ENCODE measurements at regions not wholly inside any gene's neighbourhood (a gene's known extent, or its start where the extent isn't known, plus 50 kb on each side); places are given as distances from the start of the nearest gene placed in this dataset.
"Not testable (repeated sequence)": the region's sequence is repeated elsewhere in the genome, so short reads cannot be mapped to it uniquely, and the experiment has no call there.

GRCh38 chr20:40890635-40891034, 138.0 kb upstream of the TOP1 start:
- no peak for DNase-seq (ENCODE audit: low read depth, low spot score)

- no peak for DNase-seq (ENCODE audit: low read depth, low spot score)
Measured at GRCh38 chr20:40891351-40891750, 137.3 kb upstream of the TOP1 start.

GRCh38 chr20:40892642-40893041, 136.0 kb upstream of the TOP1 start:
- no peak for DNase-seq (ENCODE audit: low read depth, low spot score)

- DNase-seq (ENCODE audit: low read depth, low spot score) = no peak
Measured at GRCh38 chr20:40893610-40894236, 134.9 kb upstream of the TOP1 start.

- no peak for DNase-seq (ENCODE audit: low read depth, low spot score)
Measured at GRCh38 chr20:40894237-40894630, 134.4 kb upstream of the TOP1 start.

- DNase-seq (ENCODE audit: low read depth, low spot score) = no peak
Measured at GRCh38 chr20:40895182-40895581, 133.4 kb upstream of the TOP1 start.

- DNase-seq (ENCODE audit: low read depth, low spot score) = no peak
Measured at GRCh38 chr20:40896814-40897700, 131.6 kb upstream of the TOP1 start.

GRCh38 chr20:40899344-40899743, 129.3 kb upstream of the TOP1 start:
- DNase-seq (ENCODE audit: low read depth, low spot score) = no peak

- no peak for DNase-seq (ENCODE audit: low read depth, low spot score)
Measured at GRCh38 chr20:40900666-40901215, 127.9 kb upstream of the TOP1 start.

- no peak for DNase-seq (ENCODE audit: low read depth, low spot score)
Measured at GRCh38 chr20:40902661-40903060, 126.0 kb upstream of the TOP1 start.

- no peak for DNase-seq (ENCODE audit: low read depth, low spot score)
Measured at GRCh38 chr20:40908309-40908708, 120.3 kb upstream of the TOP1 start.

GRCh38 chr20:40909489-40909888, 119.1 kb upstream of the TOP1 start:
- not testable (repeated sequence) for DNase-seq (ENCODE audit: low read depth, low spot score)

GRCh38 chr20:40910436-40910835, 118.2 kb upstream of the TOP1 start:
- DNase-seq (ENCODE audit: low read depth, low spot score) = not testable (repeated sequence)

GRCh38 chr20:40911152-40911551, 117.5 kb upstream of the TOP1 start:
- DNase-seq (ENCODE audit: low read depth, low spot score) = not testable (repeated sequence)

- no peak for DNase-seq (ENCODE audit: low read depth, low spot score)
Measured at GRCh38 chr20:40913224-40914185, 115.1 kb upstream of the TOP1 start.

GRCh38 chr20:40915756-40916155, 112.9 kb upstream of the TOP1 start:
- no peak for DNase-seq (ENCODE audit: low read depth, low spot score)

GRCh38 chr20:40916276-40916675, 112.3 kb upstream of the TOP1 start:
- DNase-seq (ENCODE audit: low read depth, low spot score) = no peak

GRCh38 chr20:40920291-40920690, 108.3 kb upstream of the TOP1 start:
- DNase-seq (ENCODE audit: low read depth, low spot score) = no peak

- DNase-seq (ENCODE audit: low read depth, low spot score) = no peak
Measured at GRCh38 chr20:40922865-40923264, 105.8 kb upstream of the TOP1 start.

GRCh38 chr20:40925829-40926510, 102.7 kb upstream of the TOP1 start:
- no peak for DNase-seq (ENCODE audit: low read depth, low spot score)

GRCh38 chr20:40926928-40927327, 101.7 kb upstream of the TOP1 start:
- no peak for DNase-seq (ENCODE audit: low read depth, low spot score)
